HG02588 (cell line): ENCODE measurements at regions not wholly inside any gene's neighbourhood (a gene's known extent, or its start where the extent isn't known, plus 50 kb on each side); places are given as distances from the start of the nearest gene placed in this dataset.

Experiments
- ATAC-seq: cut with Tn5 transposase; IDR thresholded peaks from one replicate; pipeline ENCODE4 v1.9.1; 2021; ENCODE audit warnings: mild to moderate bottlenecking, moderate library complexity; ENCODE audit not compliant: unreplicated experiment

DNA sequence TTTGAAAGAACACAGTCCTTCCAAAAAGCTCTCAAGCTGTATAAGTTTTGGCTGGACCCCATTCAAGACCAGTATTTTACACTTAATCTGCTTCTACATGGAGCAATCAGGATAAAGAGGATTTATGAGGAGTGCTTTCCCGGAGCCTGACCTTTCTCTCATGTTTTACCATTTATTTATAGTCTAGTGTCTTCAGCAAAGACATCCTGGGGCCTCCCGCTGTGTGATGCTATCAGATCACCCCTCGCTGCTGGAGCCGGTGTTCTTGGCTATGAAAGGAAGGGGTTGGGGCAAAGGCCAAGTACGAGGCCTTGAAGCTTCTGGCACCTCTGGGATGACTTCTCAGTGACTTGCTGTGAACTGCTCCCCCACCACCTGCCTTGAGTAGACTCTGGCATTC is 189.6 kb downstream of the ADAMTS15 start:
- no peak for ATAC-seq

DNA sequence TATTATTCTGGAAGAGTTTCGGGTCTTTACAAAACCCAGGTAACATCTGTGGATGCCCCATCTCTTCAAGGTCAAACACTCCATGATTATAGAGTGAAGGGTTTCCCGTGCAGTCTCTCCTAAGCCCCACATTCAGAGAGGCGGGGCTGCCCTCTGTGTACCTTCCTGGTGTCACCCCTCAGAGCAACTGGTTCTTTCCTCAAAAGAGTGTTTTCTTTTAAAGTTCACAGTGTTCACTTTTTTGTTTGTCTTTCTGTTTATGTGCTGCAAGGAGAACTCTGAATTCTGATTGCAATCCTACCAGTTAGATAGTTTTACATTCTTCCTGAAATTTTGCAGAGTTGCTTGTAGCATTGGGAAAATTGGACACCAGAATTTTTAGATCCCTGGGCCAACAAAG is 190.2 kb downstream of the ADAMTS15 start:
- no peak for ATAC-seq

GRCh38 chr11:130639369-130639768 is 190.9 kb downstream of the ADAMTS15 start:
- no peak for ATAC-seq

- no peak for ATAC-seq
These were observed 192.1 kb downstream of the ADAMTS15 start for GRCh38 chr11:130640526-130640925.

DNA sequence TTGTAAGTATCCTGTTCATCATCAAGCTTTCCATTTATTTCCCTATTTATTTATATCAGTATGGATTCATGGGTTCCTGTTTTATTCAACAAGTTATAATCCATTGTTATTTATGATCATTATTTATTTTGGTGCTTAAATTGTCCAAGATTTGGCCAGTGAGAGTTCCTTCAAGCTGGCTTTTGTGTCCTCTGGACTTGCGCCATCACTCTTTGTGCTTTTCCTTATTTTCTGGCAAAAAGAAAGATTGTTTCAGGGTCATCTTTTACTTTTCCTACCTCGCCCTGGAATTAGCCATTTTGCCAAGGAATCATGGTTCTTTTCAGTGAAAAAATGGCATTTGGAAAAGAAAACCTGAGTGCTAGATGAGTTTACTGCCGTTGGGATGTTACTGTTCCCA is 193.4 kb downstream of the ADAMTS15 start:
- no peak for ATAC-seq

- ATAC-seq: no peak
These were observed 194.5 kb downstream of the ADAMTS15 start for GRCh38 chr11:130642994-130643393.

DNA sequence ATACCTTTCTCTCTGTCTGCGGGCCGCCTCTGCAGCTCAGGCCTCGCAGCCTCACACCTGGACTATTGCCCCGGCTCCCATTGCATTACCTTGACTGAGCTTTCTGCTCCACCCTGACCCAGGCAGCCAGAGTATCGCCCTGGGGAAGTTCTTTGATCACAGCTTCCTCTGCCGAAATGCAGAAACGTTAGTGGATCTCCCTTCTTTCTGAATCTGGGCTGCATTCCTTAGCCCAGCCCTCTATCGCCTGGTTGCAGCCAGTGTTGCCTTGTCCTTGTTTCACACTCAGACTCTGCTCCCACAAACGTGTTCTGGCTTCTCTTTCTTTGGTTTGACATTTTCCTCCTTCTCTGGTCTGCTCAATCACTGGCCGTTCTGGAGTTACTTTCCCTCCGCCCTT is 195.7 kb downstream of the ADAMTS15 start:
- no peak for ATAC-seq

DNA sequence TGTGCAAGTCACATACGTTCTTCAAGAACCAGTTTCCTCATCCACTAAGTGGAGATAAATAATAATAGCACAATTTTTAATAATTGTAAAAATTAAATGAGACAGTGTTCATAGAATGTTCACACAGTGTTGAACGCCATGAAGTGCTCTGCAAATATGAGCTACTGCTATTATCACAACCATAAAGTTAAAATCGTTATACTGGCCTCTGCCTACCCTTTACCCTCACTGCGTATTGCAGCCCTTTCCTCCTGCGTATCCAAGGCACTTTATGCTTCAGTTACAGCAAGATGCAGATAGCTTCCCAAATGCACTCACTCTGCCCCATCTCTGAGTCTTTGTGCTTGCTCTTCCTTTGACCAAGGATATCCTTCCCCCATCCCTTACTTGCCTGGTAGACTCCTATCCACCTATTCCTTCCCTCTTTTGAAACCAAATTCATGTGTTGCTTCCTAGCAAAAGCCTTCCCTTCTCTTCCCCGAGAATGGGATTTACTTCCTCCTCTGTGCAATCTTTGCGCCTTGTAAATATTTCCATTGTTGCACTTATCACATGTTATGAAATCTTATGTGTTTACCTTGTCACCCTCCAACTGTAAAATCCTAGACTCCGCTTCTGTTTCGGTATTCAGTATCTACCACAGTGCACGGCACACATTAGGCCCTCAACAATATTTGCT is 196.9 kb downstream of the ADAMTS15 start:
- no peak for ATAC-seq

GRCh38 chr11:130645843-130646197 is 197.4 kb downstream of the ADAMTS15 start:
- ATAC-seq: no peak

- ATAC-seq: no peak
These were observed 198.4 kb downstream of the ADAMTS15 start for GRCh38 chr11:130646881-130647280.

GRCh38 chr11:130647371-130647770 is 198.9 kb downstream of the ADAMTS15 start:
- no peak for ATAC-seq

DNA sequence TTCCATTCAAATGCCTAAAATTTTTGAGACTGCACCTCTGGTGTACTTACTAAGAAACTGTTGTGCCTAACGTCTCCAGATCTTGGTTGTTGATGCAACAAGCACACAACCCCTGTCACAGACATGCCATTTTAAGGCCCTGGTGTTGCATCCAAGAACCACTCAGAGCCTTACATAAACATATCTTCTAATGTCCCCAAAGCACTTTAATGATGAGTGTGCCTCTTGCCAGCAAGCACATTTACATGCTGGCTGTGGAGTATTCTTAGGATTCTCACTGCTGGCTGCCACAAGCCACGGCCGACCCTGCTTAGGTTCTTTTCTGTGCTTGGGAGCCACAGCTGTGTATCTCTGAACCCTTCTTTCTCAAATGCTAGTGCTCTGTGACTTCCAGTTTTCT is 201.4 kb downstream of the ADAMTS15 start:
- no peak for ATAC-seq

DNA sequence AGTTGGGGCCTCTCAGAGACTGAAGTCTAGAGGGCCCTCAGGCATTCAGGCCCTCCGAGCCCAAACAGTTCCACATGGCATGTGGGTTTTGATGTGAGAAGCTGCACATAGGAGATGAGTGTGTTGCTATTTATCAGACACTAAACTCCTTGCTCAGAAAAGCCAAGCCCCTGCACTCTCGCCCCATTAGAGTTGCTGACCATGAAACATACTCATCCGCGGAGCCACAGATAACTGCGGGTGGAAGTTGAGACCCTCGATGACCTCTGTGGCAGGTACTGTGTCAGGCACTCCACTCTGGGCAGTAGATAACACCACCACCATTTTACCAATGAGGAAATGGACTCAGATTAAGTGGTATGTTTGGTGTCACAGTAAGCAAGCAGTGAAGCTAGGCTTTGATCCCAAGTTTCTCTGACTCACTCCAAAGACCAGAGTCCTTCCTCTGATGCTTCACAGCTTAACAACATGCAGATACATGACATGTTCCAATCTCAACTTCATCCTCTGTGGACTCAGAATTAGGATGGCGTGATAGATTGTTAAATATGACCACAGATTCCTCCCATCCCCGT is 202.1 kb downstream of the ADAMTS15 start:
- ATAC-seq: no peak

GRCh38 chr11:130651066-130651855 is 202.8 kb downstream of the ADAMTS15 start:
- ATAC-seq: no peak

DNA sequence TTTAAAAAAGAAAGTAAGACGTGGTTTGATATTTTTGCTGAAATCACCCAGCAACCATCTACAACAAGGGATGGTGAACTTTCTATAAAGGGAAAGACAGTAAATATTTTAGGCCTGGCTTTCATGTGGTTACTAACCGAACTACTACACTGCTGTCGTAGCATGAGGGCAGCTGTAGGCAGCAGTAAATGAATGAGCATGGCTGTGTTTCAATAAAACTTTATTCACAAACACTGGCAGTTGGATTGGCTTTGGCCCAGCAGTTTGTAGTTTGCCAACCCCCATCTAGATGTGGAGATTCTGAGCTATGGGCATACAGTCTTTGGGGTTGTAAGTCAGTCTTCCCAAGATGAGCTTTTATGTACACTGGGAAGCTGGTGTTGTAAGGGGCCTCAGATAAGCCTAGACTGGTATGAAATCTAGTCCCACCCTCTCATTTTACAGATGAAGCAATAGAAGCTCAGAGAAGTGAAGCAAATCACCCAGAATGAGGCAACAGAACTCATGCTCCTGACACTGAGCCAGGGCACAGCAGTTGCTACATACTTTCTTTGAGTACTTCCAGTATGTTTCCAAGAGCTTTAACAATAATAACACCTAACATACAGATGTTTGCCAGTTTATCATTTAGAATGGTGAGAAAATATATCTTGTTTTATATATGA is 204.4 kb downstream of the ADAMTS15 start:
- no peak for ATAC-seq

DNA sequence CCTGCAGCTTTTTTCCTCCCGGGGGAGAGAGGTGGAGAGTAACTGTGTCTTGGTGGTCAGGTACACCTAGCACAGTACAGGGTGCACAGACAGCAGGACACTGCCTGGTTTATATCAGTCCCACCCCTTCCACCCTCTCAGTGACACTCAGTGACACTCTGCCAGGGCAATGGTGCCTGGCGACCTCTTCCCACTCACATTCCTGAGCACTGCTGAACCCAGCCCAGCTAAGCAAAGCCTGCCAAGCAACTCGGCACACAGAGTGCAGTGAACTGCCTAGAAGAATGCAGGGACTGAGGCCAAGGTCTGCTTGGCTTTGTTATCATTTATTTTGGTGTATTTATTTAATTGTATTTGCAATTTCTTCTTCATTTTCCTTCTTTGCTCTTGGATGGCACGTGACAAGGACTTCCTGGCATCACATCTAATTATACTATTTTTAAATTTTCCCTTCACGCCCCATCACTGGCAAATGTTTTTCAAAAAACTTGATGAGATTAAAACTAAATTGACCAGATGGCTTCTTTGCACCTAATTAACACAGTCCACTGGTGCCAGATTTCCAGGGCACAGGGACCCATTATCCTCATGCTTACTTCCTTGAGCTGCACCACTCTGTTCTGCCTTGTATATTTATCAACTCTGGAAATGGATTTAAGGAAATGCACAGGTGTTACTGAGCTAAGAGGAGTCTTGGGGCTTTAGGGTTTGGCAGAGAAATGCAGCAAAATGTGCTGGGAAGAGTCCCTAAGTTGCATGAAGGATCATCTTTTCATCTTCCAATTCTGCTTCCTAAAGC is 205.6 kb downstream of the ADAMTS15 start:
- no peak for ATAC-seq

DNA sequence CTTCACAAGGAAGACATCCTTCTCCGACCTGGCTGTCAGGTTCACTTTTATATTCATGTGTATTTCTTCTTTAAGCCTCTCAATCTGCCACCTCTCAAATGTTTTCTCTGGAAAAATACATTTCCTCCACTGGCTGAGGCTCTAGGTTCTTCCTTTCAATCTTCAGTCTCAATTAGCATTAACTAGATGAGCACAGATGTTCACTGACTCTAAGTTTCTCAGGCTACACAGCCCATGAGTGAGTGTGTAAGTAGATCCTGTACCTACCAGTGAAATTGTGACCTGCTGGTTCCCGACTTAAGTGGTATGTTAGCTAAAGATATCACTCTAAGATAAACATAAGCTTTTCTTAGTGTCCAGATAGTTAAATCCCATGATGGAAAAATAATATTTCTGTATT is 206.9 kb downstream of the ADAMTS15 start:
- ATAC-seq: no peak

DNA sequence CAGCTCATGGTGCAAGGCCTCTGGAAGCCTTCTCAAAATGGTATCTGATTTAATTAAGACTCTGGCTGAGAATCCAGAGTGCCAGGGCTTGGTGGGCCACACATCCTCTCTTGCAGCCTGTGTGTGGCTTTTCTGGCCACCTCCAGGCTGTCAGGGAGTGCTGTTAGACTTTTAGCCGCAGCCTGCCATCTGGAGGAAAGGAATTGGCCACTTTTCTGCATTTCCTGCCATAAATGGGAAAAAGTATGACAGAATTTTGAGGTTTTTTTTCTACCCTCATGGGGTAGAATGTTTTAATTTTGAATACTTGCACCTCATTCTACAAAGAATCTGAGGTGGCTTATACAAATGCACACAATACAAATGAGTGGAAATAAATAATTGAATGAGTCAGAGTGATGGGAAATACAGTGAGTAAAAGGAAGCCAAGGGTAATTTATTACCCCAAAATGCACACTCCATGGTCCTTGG is 218.4 kb downstream of the ADAMTS15 start:
- no peak for ATAC-seq

DNA sequence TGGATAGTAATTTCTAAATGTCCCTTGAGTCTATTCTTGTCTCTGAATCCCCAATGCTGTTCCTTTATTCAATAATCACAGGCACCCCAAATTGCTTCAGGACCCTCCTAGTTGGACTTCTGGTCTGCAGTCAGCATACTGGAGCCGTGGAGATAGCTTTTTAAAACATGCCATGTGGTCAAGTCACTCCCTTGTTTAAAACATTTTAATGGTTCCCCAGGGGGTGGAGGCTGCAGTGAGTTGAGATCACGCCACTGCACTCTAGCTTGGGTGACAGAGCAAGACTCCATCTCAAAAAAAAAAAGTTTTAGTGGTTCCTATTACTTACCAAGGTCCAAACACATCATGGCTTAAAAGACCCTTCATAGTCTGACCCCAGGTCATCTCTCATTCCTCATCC is 220.3 kb downstream of the ADAMTS15 start:
- no peak for ATAC-seq

DNA sequence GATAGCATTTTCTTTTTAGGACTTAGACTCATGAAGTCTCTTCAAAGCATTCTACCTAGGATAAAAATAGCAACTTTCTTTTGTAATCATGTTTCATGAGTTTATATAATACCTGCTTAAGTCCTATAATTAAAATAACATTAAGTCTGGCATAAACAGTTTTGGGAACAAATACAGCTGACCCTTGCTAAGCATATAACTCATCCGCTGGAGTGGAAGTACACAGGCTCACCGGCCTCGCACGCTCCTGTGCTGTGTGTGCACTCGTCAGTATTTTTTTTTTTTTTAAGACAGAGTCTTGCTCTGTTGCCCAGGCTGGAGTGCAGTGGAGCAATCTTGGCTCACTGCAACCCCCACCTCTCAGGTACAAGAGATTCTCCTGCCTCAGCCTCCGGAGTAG is 221.8 kb downstream of the ADAMTS15 start:
- no peak for ATAC-seq
